Neural cell (in vitro differentiated cells): ENCODE measurements at regions not wholly inside any gene's neighbourhood (a gene's known extent, or its start where the extent isn't known, plus 50 kb on each side); places are given as distances from the start of the nearest gene placed in this dataset.
"Not testable (repeated sequence)": the region's sequence is repeated elsewhere in the genome, so short reads cannot be mapped to it uniquely, and the experiment has no call there.

Source experiments
- H2AFZ ChIP-seq: fragments of 200-600, 300-800 bp; sonication (generic), shearing (Covaris generic); 2 replicates; pipeline ENCODE4 v1.6.0; 2014; ENCODE audit warnings: low read depth, mild to moderate bottlenecking, antibody characterized with exemption, low read length, moderate library complexity
- H3F3A ChIP-seq: fragments of 200-600 bp; shearing (Covaris generic); 2 replicates; pipeline ENCODE4 v1.6.1; 2016; ENCODE audit warnings: mild to moderate bottlenecking, moderate library complexity, mixed read lengths, antibody characterized with exemption, low read length; ENCODE audit not compliant: insufficient read depth, poor library complexity, severe bottlenecking
- H3K27ac ChIP-seq: fragments of 200-600, 300-800 bp; sonication (generic), shearing (Covaris generic); 2 replicates; pipeline ENCODE4 v1.5.1; 2014; ENCODE audit warnings: mild to moderate bottlenecking, low read length, moderate library complexity
- H3K27me3 ChIP-seq: fragments of 300-800, 200-600 bp; sonication (generic), shearing (Covaris generic); 2 replicates; pipeline ENCODE4 v1.6.0; 2014; ENCODE audit warnings: mild to moderate bottlenecking, low read depth, low read length, moderate library complexity; ENCODE audit not compliant: insufficient read depth
- H3K36me3 ChIP-seq: fragments of 300-800, 200-600 bp; sonication (generic), shearing (Covaris generic); 2 replicates; pipeline ENCODE4 v1.5.1; 2014; ENCODE audit warnings: mild to moderate bottlenecking, antibody characterized with exemption, low read length, moderate library complexity; ENCODE audit not compliant: insufficient read depth
- H3K4me2 ChIP-seq: fragments of 300-800, 200-600 bp; sonication (generic), shearing (Covaris generic); 2 replicates; pipeline ENCODE4 v1.6.0; 2014; ENCODE audit warnings: mild to moderate bottlenecking, low read length
- H3K4me3 ChIP-seq: fragments of 300-800, 200-600 bp; sonication (generic), shearing (Covaris generic); 2 replicates; pipeline ENCODE4 v1.5.1; 2014; ENCODE audit warnings: mild to moderate bottlenecking, low read length, moderate library complexity
- H3K79me2 ChIP-seq: fragments of 200-600 bp; shearing (Covaris generic); replicated peaks from 2 replicates; pipeline ENCODE4 v1.6.0; 2014; ENCODE audit warnings: mild to moderate bottlenecking, low read length, moderate library complexity; ENCODE audit not compliant: insufficient read depth
- H3K9ac ChIP-seq: fragments of 300-800, 200-600 bp; sonication (generic), shearing (Covaris generic); 2 replicates; pipeline ENCODE4 v1.6.1; 2016; ENCODE audit warnings: mild to moderate bottlenecking, low read length, mixed read lengths
- H3K9me2 ChIP-seq: fragments of 200-600 bp; shearing (Covaris generic); 2 replicates; pipeline ENCODE4 v1.6.1; 2016; ENCODE audit warnings: mild to moderate bottlenecking, low read length, mixed read lengths; ENCODE audit not compliant: insufficient read depth
- H3K9me3 ChIP-seq: fragments of 200-600, 300-800 bp; sonication (generic), shearing (Covaris generic); 2 replicates; pipeline ENCODE4 v1.6.1; 2016; ENCODE audit warnings: mild to moderate bottlenecking, mixed run types, low read length, moderate library complexity, mixed read lengths
- H4K20me1 ChIP-seq: fragments of 200-600 bp; shearing (Covaris generic); 2 replicates; pipeline ENCODE4 v1.6.1; 2016; ENCODE audit warnings: mild to moderate bottlenecking, mixed run types; ENCODE audit not compliant: insufficient read depth
- CTCF ChIP-seq: fragments of 450-650 bp; IDR thresholded peaks from 2 replicates; pipeline ENCODE4 v1.5.1; 2014; ENCODE audit warnings: antibody characterized with exemption, mild to moderate bottlenecking, moderate library complexity; ENCODE audit not compliant: poor library complexity, severe bottlenecking
- EP300 ChIP-seq: fragments of 450-650 bp; conservative IDR thresholded peaks from 2 replicates; pipeline ENCODE4 v1.6.1; 2014; ENCODE audit warnings: antibody characterized with exemption, mild to moderate bottlenecking, moderate library complexity; ENCODE audit not compliant: poor library complexity, severe bottlenecking
- EZH2 ChIP-seq: fragments of 200-600, 300-800 bp; shearing (Covaris generic), sonication (generic); IDR thresholded peaks from 2 replicates; pipeline ENCODE4 v1.6.1; 2014; ENCODE audit warnings: antibody characterized with exemption, low read length, borderline replicate concordance, mild to moderate bottlenecking; ENCODE audit not compliant: insufficient read depth, poor library complexity, severe bottlenecking
- MXI1 ChIP-seq: fragments of 450-650 bp; conservative IDR thresholded peaks from 2 replicates; pipeline ENCODE4 v1.6.1; 2014; ENCODE audit warnings: antibody characterized with exemption, mild to moderate bottlenecking; ENCODE audit not compliant: poor library complexity, severe bottlenecking
- POLR2AphosphoS5 ChIP-seq: IDR thresholded peaks from 2 replicates; pipeline ENCODE4 v1.6.1; 2012
- RAD21 ChIP-seq: fragments of 450-650 bp; conservative IDR thresholded peaks from 2 replicates; pipeline ENCODE4 v1.6.1; 2014; ENCODE audit warnings: antibody characterized with exemption, mild to moderate bottlenecking, moderate library complexity
- REST ChIP-seq: IDR thresholded peaks from 2 replicates; pipeline ENCODE4 v1.6.1; 2012; ENCODE audit warnings: borderline replicate concordance
- SMC3 ChIP-seq: fragments of 450-650 bp; conservative IDR thresholded peaks from 2 replicates; pipeline ENCODE4 v1.6.1; 2014; ENCODE audit warnings: antibody characterized with exemption, mild to moderate bottlenecking, moderate library complexity; ENCODE audit not compliant: poor library complexity
- TAF1 ChIP-seq: IDR thresholded peaks from 2 replicates; pipeline ENCODE4 v1.6.1; 2012; ENCODE audit warnings: low read depth

- Histone ChIP-seq H3F3A (no peaks in the 10 kb centered on the region), H3K36me3 (no peaks in the 10 kb centered on the region), H3K27ac (no peak overlapping the region), H3K27me3 (no peaks in the 10 kb centered on the region), H3K9ac (no peak overlapping the region), H4K20me1 (no peaks in the 10 kb centered on the region), H3K4me3 (no peak overlapping the region), H3K9me3 (peaks cover 8% of the 10 kb centered on the region), H2AFZ (no peak overlapping the region), H3K4me2 (no peak overlapping the region), H3K9me2 (no peaks in the 10 kb centered on the region), H3K79me2 (no peaks in the 10 kb centered on the region)
- TF ChIP-seq REST (no peak), CTCF (no peak), POLR2AphosphoS5 (no peak), MXI1 (no peak), TAF1 (no peak), RAD21 (no peak), SMC3 (no peak), EP300 (no peak), EZH2 (no peak)
Measured at GRCh38 chr16:80909720-80910119, 97.0 kb downstream of the CMC2 start.

GRCh38 chr16:80906169-80906568, 100.5 kb downstream of the CMC2 start:
- not testable (repeated sequence) for H3K27me3 ChIP-seq, H3K9me3 ChIP-seq, H3K36me3 ChIP-seq, H3K79me2 ChIP-seq, H3K4me3 ChIP-seq, H3K9ac ChIP-seq, H3K27ac ChIP-seq, H2AFZ ChIP-seq, H3K4me2 ChIP-seq, H3F3A ChIP-seq, H3K9me2 ChIP-seq, H4K20me1 ChIP-seq

GRCh38 chr16:80903616-80904015, 99.2 kb upstream of the CDYL2 start:
- no peaks in the 10 kb centered on the region for H3K27me3 ChIP-seq
- H3F3A ChIP-seq, result no peaks in the 10 kb centered on the region
- H2AFZ ChIP-seq, result no peak overlapping the region
- no peak overlapping the region for H3K4me2 ChIP-seq
- no peaks in the 10 kb centered on the region for H3K36me3 ChIP-seq
- no peak overlapping the region for H3K4me3 ChIP-seq
- no peak for TF ChIP-seq POLR2AphosphoS5
- TF ChIP-seq REST, result no peak
- H3K9me2 ChIP-seq, result no peaks in the 10 kb centered on the region
- H3K9me3 ChIP-seq, result no peaks in the 10 kb centered on the region
- no peaks in the 10 kb centered on the region for H3K79me2 ChIP-seq
- no peak overlapping the region for H3K9ac ChIP-seq
- H3K27ac ChIP-seq, result no peak overlapping the region
- no peaks in the 10 kb centered on the region for H4K20me1 ChIP-seq
